IPS-20b (cell line): ENCODE measurements at regions not wholly inside any gene's neighbourhood (a gene's known extent, or its start where the extent isn't known, plus 50 kb on each side); places are given as distances from the start of the nearest gene placed in this dataset.
"Not testable (repeated sequence)": the region's sequence is repeated elsewhere in the genome, so short reads cannot be mapped to it uniquely, and the experiment has no call there.

Source experiments
- H3K27ac ChIP-seq: one replicate; pipeline ENCODE4 v1.5.1; 2013; ENCODE audit warnings: low read length
- H3K27me3 ChIP-seq: 2 replicates; pipeline ENCODE4 v1.6.1; 2013; ENCODE audit warnings: mild to moderate bottlenecking, low read length, inconsistent platforms; ENCODE audit not compliant: insufficient read depth
- H3K36me3 ChIP-seq: 2 replicates; pipeline ENCODE4 v1.6.1; 2013; ENCODE audit warnings: low read depth, mild to moderate bottlenecking, inconsistent platforms, low read length, moderate library complexity; ENCODE audit not compliant: insufficient read depth
- H3K4me1 ChIP-seq: 2 replicates; pipeline ENCODE4 v1.6.1; 2013; ENCODE audit warnings: mild to moderate bottlenecking, control low read depth, inconsistent platforms, low read length, moderate library complexity; ENCODE audit not compliant: insufficient read depth
- H3K4me3 ChIP-seq: 2 replicates; pipeline ENCODE4 v1.5.1; 2013; ENCODE audit warnings: mild to moderate bottlenecking, low read length, inconsistent platforms
- H3K9ac ChIP-seq: 2 replicates; pipeline ENCODE4 v1.6.1; 2013; ENCODE audit warnings: low read depth, mild to moderate bottlenecking, inconsistent platforms, low read length, moderate library complexity
- H3K9me3 ChIP-seq: 2 replicates; pipeline ENCODE4 v1.6.1; 2013; ENCODE audit warnings: mild to moderate bottlenecking, low read depth, low read length, inconsistent platforms; ENCODE audit not compliant: insufficient read depth

GRCh38 chr3:191148131-191148530 lies 50.9 kb upstream of the OSTN start:
- no peak overlapping the region for H3K9ac ChIP-seq
- H3K27me3 ChIP-seq, result no peaks in the 10 kb centered on the region
- no peak overlapping the region for H3K27ac ChIP-seq
- H3K4me1 ChIP-seq, result no peaks in the 10 kb centered on the region
- no peaks in the 10 kb centered on the region for H3K9me3 ChIP-seq
- no peaks in the 10 kb centered on the region for H3K36me3 ChIP-seq
- H3K4me3 ChIP-seq, result no peak overlapping the region

GRCh38 chr3:191143224-191143623 lies 55.8 kb upstream of the OSTN start:
- Histone ChIP-seq H3K9me3 (no peaks in the 10 kb centered on the region), H3K27ac (no peak overlapping the region), H3K4me1 (no peaks in the 10 kb centered on the region), H3K27me3 (no peaks in the 10 kb centered on the region), H3K36me3 (no peaks in the 10 kb centered on the region), H3K9ac (no peak overlapping the region), H3K4me3 (no peak overlapping the region)

GRCh38 chr3:191141728-191142127 lies 57.3 kb upstream of the OSTN start:
- H3K9me3 ChIP-seq, result no peaks in the 10 kb centered on the region
- H3K9ac ChIP-seq, result no peak overlapping the region
- no peak overlapping the region for H3K4me3 ChIP-seq
- H3K27me3 ChIP-seq, result no peaks in the 10 kb centered on the region
- H3K27ac ChIP-seq, result no peak overlapping the region
- no peaks in the 10 kb centered on the region for H3K36me3 ChIP-seq
- H3K4me1 ChIP-seq, result no peaks in the 10 kb centered on the region

GRCh38 chr3:191139736-191140135 lies 59.3 kb upstream of the OSTN start:
- Histone ChIP-seq H3K4me1 (no peaks in the 10 kb centered on the region), H3K4me3 (no peak overlapping the region), H3K9me3 (no peaks in the 10 kb centered on the region), H3K36me3 (no peaks in the 10 kb centered on the region), H3K27me3 (no peaks in the 10 kb centered on the region), H3K27ac (no peak overlapping the region), H3K9ac (no peak overlapping the region)

GRCh38 chr3:191138937-191139336 lies 60.1 kb upstream of the OSTN start:
- no peaks in the 10 kb centered on the region for H3K27me3 ChIP-seq
- no peaks in the 10 kb centered on the region for H3K9me3 ChIP-seq
- H3K4me1 ChIP-seq, result no peaks in the 10 kb centered on the region
- no peak overlapping the region for H3K4me3 ChIP-seq
- H3K9ac ChIP-seq, result no peak overlapping the region
- no peak overlapping the region for H3K27ac ChIP-seq
- H3K36me3 ChIP-seq, result no peaks in the 10 kb centered on the region

- Histone ChIP-seq H3K4me1 (no peaks in the 10 kb centered on the region), H3K36me3 (no peaks in the 10 kb centered on the region), H3K9me3 (no peaks in the 10 kb centered on the region), H3K4me3 (no peak overlapping the region), H3K27me3 (no peaks in the 10 kb centered on the region), H3K9ac (no peak overlapping the region), H3K27ac (no peak overlapping the region)
These were observed 61.3 kb upstream of the OSTN start for GRCh38 chr3:191137708-191138107.

GRCh38 chr3:191136347-191136746 lies 62.7 kb upstream of the OSTN start:
- Histone ChIP-seq H3K9ac (no peak overlapping the region), H3K36me3 (no peaks in the 10 kb centered on the region), H3K4me1 (no peaks in the 10 kb centered on the region), H3K27ac (no peak overlapping the region), H3K9me3 (no peaks in the 10 kb centered on the region), H3K4me3 (no peak overlapping the region), H3K27me3 (no peaks in the 10 kb centered on the region)

- Histone ChIP-seq H3K27ac (no peak overlapping the region), H3K9ac (no peak overlapping the region), H3K27me3 (no peaks in the 10 kb centered on the region), H3K9me3 (no peaks in the 10 kb centered on the region), H3K36me3 (no peaks in the 10 kb centered on the region), H3K4me3 (no peak overlapping the region), H3K4me1 (no peaks in the 10 kb centered on the region)
These were observed 63.9 kb upstream of the OSTN start for GRCh38 chr3:191135175-191135574.

- H3K4me3 ChIP-seq, result no peak overlapping the region
- H3K9ac ChIP-seq, result no peak overlapping the region
- no peaks in the 10 kb centered on the region for H3K4me1 ChIP-seq
- no peak overlapping the region for H3K27ac ChIP-seq
- H3K9me3 ChIP-seq, result no peaks in the 10 kb centered on the region
- no peaks in the 10 kb centered on the region for H3K36me3 ChIP-seq
- H3K27me3 ChIP-seq, result no peaks in the 10 kb centered on the region
These were observed 65.7 kb upstream of the OSTN start for GRCh38 chr3:191133359-191133758.

- no peak overlapping the region for H3K9ac ChIP-seq
- H3K9me3 ChIP-seq, result no peaks in the 10 kb centered on the region
- H3K4me1 ChIP-seq, result no peaks in the 10 kb centered on the region
- H3K27ac ChIP-seq, result no peak overlapping the region
- no peak overlapping the region for H3K4me3 ChIP-seq
- H3K27me3 ChIP-seq, result no peaks in the 10 kb centered on the region
- H3K36me3 ChIP-seq, result no peaks in the 10 kb centered on the region
These were observed 67.7 kb upstream of the OSTN start for GRCh38 chr3:191131305-191131704.

- not testable (repeated sequence) for H3K27me3 ChIP-seq, H3K9me3 ChIP-seq, H3K4me3 ChIP-seq, H3K4me1 ChIP-seq, H3K27ac ChIP-seq, H3K9ac ChIP-seq, H3K36me3 ChIP-seq
These were observed 74.2 kb upstream of the OSTN start for GRCh38 chr3:191124891-191125290.

GRCh38 chr3:191123946-191124345 lies 75.1 kb upstream of the OSTN start:
- H3K27ac ChIP-seq, result no peak overlapping the region
- H3K9ac ChIP-seq, result no peak overlapping the region
- no peaks in the 10 kb centered on the region for H3K27me3 ChIP-seq
- no peaks in the 10 kb centered on the region for H3K4me1 ChIP-seq
- H3K9me3 ChIP-seq, result no peaks in the 10 kb centered on the region
- no peaks in the 10 kb centered on the region for H3K36me3 ChIP-seq
- H3K4me3 ChIP-seq, result no peak overlapping the region

- Histone ChIP-seq H3K27me3 (no peaks in the 10 kb centered on the region), H3K27ac (no peak overlapping the region), H3K36me3 (no peaks in the 10 kb centered on the region), H3K4me3 (no peak overlapping the region), H3K9me3 (no peaks in the 10 kb centered on the region), H3K4me1 (no peaks in the 10 kb centered on the region), H3K9ac (no peak overlapping the region)
These were observed 75.8 kb upstream of the OSTN start for GRCh38 chr3:191123231-191123630.
